WI38 (cell line): ENCODE measurements at regions not wholly inside any gene's neighbourhood (a gene's known extent, or its start where the extent isn't known, plus 50 kb on each side); places are given as distances from the start of the nearest gene placed in this dataset.
A peak's percentile ranks its signal among the peaks of the same experiment; 100 is the strongest.

ENCODE experiments used
- H3K4me3 ChIP-seq: 2 replicates; pipeline ENCODE4 v1.5.1; 2011; ENCODE audit warnings: low read depth, mild to moderate bottlenecking, control low read depth, low read length
- CTCF ChIP-seq: IDR thresholded peaks from 2 replicates; pipeline ENCODE4 v1.5.1; 2012; ENCODE audit warnings: low read depth, mild to moderate bottlenecking, control low read depth, low read length

- no peak for TF ChIP-seq CTCF
- no peak overlapping the region for H3K4me3 ChIP-seq
Observed at GRCh38 chr5:54707841-54708240, 190.3 kb downstream of the SNX18 start.

- no peak for TF ChIP-seq CTCF
- H3K4me3 ChIP-seq = no peak overlapping the region
Observed at GRCh38 chr5:54705994-54706653, 188.6 kb downstream of the SNX18 start.

GRCh38 chr5:54704825-54705224 lies 187.3 kb downstream of the SNX18 start:
- no peak for TF ChIP-seq CTCF
- no peak overlapping the region for H3K4me3 ChIP-seq

GRCh38 chr5:54704333-54704732 lies 186.8 kb downstream of the SNX18 start:
- H3K4me3 ChIP-seq = no peak overlapping the region
- no peak for TF ChIP-seq CTCF

- H3K4me3 ChIP-seq = no peak overlapping the region
- TF ChIP-seq CTCF = no peak
Observed at GRCh38 chr5:54703565-54704255, 186.2 kb downstream of the SNX18 start.

GRCh38 chr5:54703133-54703532 lies 185.6 kb downstream of the SNX18 start:
- H3K4me3 ChIP-seq = peak overlapping the region; percentile 47

More at GRCh38 chr5:54703133-54703532, 185.6 kb downstream of the SNX18 start:
- TF ChIP-seq CTCF = no peak
